ENCODE measurements at regions not wholly inside any gene's neighbourhood (a gene's known extent, or its start where the extent isn't known, plus 50 kb on each side); places are given as distances from the start of the nearest gene placed in this dataset.

DNA sequence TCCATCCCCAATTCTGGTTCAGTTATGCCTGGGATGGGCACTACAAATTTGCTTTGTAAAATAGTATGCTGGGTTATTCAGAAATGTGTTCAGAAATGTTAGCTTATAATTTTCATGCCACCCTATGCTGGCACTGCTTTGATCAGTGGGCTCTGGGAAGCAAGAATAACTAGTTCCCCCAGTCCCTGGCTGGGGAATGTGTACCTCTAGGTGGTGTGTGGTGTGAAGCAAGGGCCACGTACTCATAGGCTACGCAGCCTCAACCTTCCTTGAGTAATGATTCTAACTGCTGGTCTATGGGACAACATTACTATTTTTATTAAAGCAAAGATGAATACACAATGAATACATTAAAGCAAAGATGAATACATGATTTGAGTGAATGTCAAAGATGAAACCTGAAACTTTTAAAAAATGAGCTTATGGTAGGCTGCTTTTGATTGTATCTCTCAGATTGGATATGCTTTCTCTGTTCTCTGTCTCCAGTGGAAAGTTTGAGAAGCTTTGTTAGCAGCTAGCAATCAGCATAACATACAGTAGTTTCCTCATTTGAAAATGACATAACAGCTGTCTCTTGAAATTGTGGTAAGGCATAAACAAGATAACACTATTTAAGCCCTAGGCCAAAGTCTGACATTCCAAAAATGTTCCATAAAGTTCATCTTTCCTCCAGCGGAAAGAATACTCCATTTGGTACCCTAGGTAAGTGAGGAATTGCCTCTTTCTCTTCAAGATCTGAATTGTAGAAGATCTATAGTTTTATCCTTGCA lies 174.7 kb upstream of the NFIB start:
- TF ChIP-seq POLR2AphosphoS5 (IDR thresholded peaks at IDR 0.05; ENCODE audit: low read depth, low read length) (no peak), CTCF (IDR thresholded peaks at IDR 0.05) (no peak), MXI1 (IDR thresholded peaks at IDR 0.05; ENCODE audit: low read depth, low read length) (no peak), GABPA (IDR thresholded peaks at IDR 0.05; ENCODE audit: low read depth) (no peak)
- TF ChIP-seq, protein P1, sequence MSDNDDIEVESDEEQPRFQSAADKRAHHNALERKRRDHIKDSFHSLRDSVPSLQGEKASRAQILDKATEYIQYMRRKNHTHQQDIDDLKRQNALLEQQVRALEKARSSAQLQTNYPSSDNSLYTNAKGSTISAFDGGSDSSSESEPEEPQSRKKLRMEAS (IDR thresholded peaks at IDR 0.05; ENCODE audit: low read depth), result no peak
